Parathyroid adenoma (tissue), 2 donors: ENCODE measurements at regions not wholly inside any gene's neighbourhood (a gene's known extent, or its start where the extent isn't known, plus 50 kb on each side); places are given as distances from the start of the nearest gene placed in this dataset.

Experiments
- H2AFZ ChIP-seq: fragments of 300-600 bp; sonication (generic); one replicate; pipeline ENCODE4 v1.7.0; 2017; ENCODE audit warnings: antibody characterized with exemption, mild to moderate bottlenecking
- H3K27ac ChIP-seq: fragments of 300-600 bp; sonication (generic); one replicate; pipeline ENCODE4 v1.7.0; 2017
- H3K27me3 ChIP-seq: fragments of 300-600 bp; sonication (generic); one replicate; pipeline ENCODE4 v1.7.0; 2017; ENCODE audit warnings: low read length; ENCODE audit not compliant: control insufficient read depth, insufficient read depth
- H3K36me3 ChIP-seq: fragments of 300-600 bp; sonication (generic); one replicate; pipeline ENCODE4 v1.7.0; 2017; ENCODE audit warnings: low read length; ENCODE audit not compliant: control insufficient read depth, insufficient read depth
- H3K4me1 ChIP-seq: fragments of 300-600 bp; sonication (generic); one replicate; pipeline ENCODE4 v1.7.0; 2017; ENCODE audit warnings: control low read depth
- H3K4me2 ChIP-seq: fragments of 300-600 bp; sonication (generic); one replicate; pipeline ENCODE4 v1.7.0; 2017; ENCODE audit warnings: low read length
- H3K4me3 ChIP-seq: fragments of 300-600 bp; sonication (generic); one replicate; pipeline ENCODE4 v1.7.0; 2017; ENCODE audit warnings: low read depth, low read length
- H3K79me2 ChIP-seq: fragments of 300-600 bp; sonication (generic); one replicate; pipeline ENCODE4 v1.7.0; 2017; ENCODE audit warnings: control low read depth
- H3K9ac ChIP-seq: fragments of 300-600 bp; sonication (generic); one replicate; pipeline ENCODE4 v1.7.0; 2017; ENCODE audit warnings: mild to moderate bottlenecking
- H3K9me3 ChIP-seq: fragments of 300-600 bp; sonication (generic); one replicate; pipeline ENCODE4 v1.7.0; 2017; ENCODE audit warnings: low read length; ENCODE audit not compliant: control insufficient read depth
- CTCF ChIP-seq: fragments of 300-600 bp; sonication (generic); IDR thresholded peaks from one replicate; pipeline ENCODE4 v1.7.0; 2017; ENCODE audit warnings: antibody characterized with exemption, mild to moderate bottlenecking
- donor health status: primary hyperparathyroidism.

- no peak overlapping the region for H3K9ac ChIP-seq
- no peak overlapping the region for H2AFZ ChIP-seq
- no peak overlapping the region for H3K27ac ChIP-seq
- H3K9me3 ChIP-seq, result no peaks in the 10 kb centered on the region
- no peak overlapping the region for H3K4me2 ChIP-seq
- no peak for TF ChIP-seq CTCF
- H3K27me3 ChIP-seq, result no peaks in the 10 kb centered on the region
- H3K36me3 ChIP-seq, result no peaks in the 10 kb centered on the region
- no peaks in the 10 kb centered on the region for H3K79me2 ChIP-seq
- H3K4me3 ChIP-seq, result no peak overlapping the region
- peaks cover 2% of the 10 kb centered on the region for H3K4me1 ChIP-seq
These were observed 57.3 kb upstream of the ZNF648 start for GRCh38 chr1:182118851-182119250.

GRCh38 chr1:182114627-182115023 lies 53.1 kb upstream of the ZNF648 start:
- H3K4me1 ChIP-seq, result no peaks in the 10 kb centered on the region
- no peaks in the 10 kb centered on the region for H3K27me3 ChIP-seq
- no peak overlapping the region for H3K4me3 ChIP-seq
- H3K36me3 ChIP-seq, result no peaks in the 10 kb centered on the region
- no peaks in the 10 kb centered on the region for H3K79me2 ChIP-seq
- no peak for TF ChIP-seq CTCF
- H3K9me3 ChIP-seq, result no peaks in the 10 kb centered on the region
- no peak overlapping the region for H3K4me2 ChIP-seq
- H2AFZ ChIP-seq, result peak overlapping the region; percentile 17
- H3K9ac ChIP-seq, result no peak overlapping the region
- no peak overlapping the region for H3K27ac ChIP-seq

GRCh38 chr1:182113879-182114626 lies 52.5 kb upstream of the ZNF648 start:
- no peak for TF ChIP-seq CTCF
- peak overlapping the region; percentile 17 for H2AFZ ChIP-seq
- no peak overlapping the region for H3K9ac ChIP-seq
- no peak overlapping the region for H3K4me2 ChIP-seq
- H3K36me3 ChIP-seq, result no peaks in the 10 kb centered on the region
- H3K79me2 ChIP-seq, result no peaks in the 10 kb centered on the region
- no peak overlapping the region for H3K4me3 ChIP-seq
- H3K9me3 ChIP-seq, result no peaks in the 10 kb centered on the region
- no peaks in the 10 kb centered on the region for H3K27me3 ChIP-seq
- no peak overlapping the region for H3K27ac ChIP-seq
- H3K4me1 ChIP-seq, result no peaks in the 10 kb centered on the region

GRCh38 chr1:182111496-182111895 lies 50.0 kb upstream of the ZNF648 start:
- Histone ChIP-seq H3K36me3 (no peaks in the 10 kb centered on the region), H3K27me3 (no peaks in the 10 kb centered on the region), H3K4me1 (no peaks in the 10 kb centered on the region), H3K4me2 (no peak overlapping the region), H3K9me3 (no peaks in the 10 kb centered on the region), H3K27ac (no peak overlapping the region), H3K4me3 (no peak overlapping the region), H3K9ac (no peak overlapping the region), H3K79me2 (no peaks in the 10 kb centered on the region), H2AFZ (no peak overlapping the region)
- no peak for TF ChIP-seq CTCF
